Activated CD8-positive, alpha-beta memory T cell treated with anti-CD3 and anti-CD28 coated beads, Interleukin-2, amount 10 ng/mL, durations not matched to agents 7 days and 5 days (primary cell): ENCODE measurements at regions not wholly inside any gene's neighbourhood (a gene's known extent, or its start where the extent isn't known, plus 50 kb on each side); places are given as distances from the start of the nearest gene placed in this dataset.
"Not testable (repeated sequence)": the region's sequence is repeated elsewhere in the genome, so short reads cannot be mapped to it uniquely, and the experiment has no call there.

Experiments
- ATAC-seq: fragments of 150-1000 bp; cut with Tn5 transposase; one replicate; pipeline ENCODE4 v1.10.0; 2021; ENCODE audit warnings: moderate library complexity
- CTCF ChIA-PET: fragments of 350-600 bp; sonication (Branson Sonifier 250); formaldehyde crosslinking; loops from one replicate; lab custom pipeline; 2021; ENCODE audit warnings: antibody characterized with exemption; lab: Charles Lee
- DNase-seq: peaks from one replicate; pipeline ENCODE4 v3.0.0-alpha.2; 2020
- H3K27ac Mint-ChIP-seq: one replicate; pipeline ENCODE4 v1.8.0; 2021; ENCODE audit warnings: mild to moderate bottlenecking, mixed read lengths
- H3K27me3 Mint-ChIP-seq: one replicate; pipeline ENCODE4 v1.8.0; 2021; ENCODE audit warnings: mixed read lengths
- H3K36me3 Mint-ChIP-seq: one replicate; pipeline ENCODE4 v1.8.0; 2021; ENCODE audit warnings: mild to moderate bottlenecking, mixed read lengths
- H3K4me1 Mint-ChIP-seq: one replicate; pipeline ENCODE4 v1.8.0; 2021; ENCODE audit warnings: mixed read lengths
- H3K4me3 Mint-ChIP-seq: one replicate; pipeline ENCODE4 v1.8.0; 2021; ENCODE audit warnings: mild to moderate bottlenecking, moderate library complexity, mixed read lengths
- H3K9me3 Mint-ChIP-seq: one replicate; pipeline ENCODE4 v1.8.0; 2022; ENCODE audit warnings: low read depth, mixed read lengths

GRCh38 chr2:123512547-123512946, 512.5 kb upstream of the CNTNAP5 start:
- Mint-ChIP-seq H3K27me3 (no peaks in the 10 kb centered on the region), H3K36me3 (no peaks in the 10 kb centered on the region), H3K9me3 (peaks cover 4% of the 10 kb centered on the region), H3K4me1 (no peaks in the 10 kb centered on the region), H3K27ac (no peak overlapping the region), H3K4me3 (no peak overlapping the region)
- DNase-seq, result no peak
- ATAC-seq, result no peak
- CTCF ChIA-PET, result no interaction called here

DNA sequence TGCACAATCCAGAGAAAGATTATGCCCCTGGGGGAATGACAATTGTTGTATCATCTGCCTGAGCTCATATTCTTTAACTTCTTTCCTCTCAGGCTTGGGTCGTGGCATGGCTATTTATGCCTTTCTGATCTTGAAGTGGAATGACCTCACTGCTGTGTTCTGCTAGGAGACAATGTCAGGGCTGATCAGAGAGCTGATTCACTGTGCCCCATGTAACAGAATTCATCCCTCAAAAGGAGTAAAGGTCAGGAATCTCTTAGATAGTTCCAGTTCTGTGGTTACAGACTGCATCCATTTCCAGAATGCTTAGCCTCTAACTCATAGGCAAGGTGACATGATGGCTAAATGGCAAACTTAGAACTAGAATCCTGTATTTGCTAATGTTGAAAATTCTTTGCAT, 511.7 kb upstream of the CNTNAP5 start:
- DNase-seq (no peak), ATAC-seq (no peak)
- H3K36me3 Mint-ChIP-seq, result no peaks in the 10 kb centered on the region
- H3K27me3 Mint-ChIP-seq, result no peaks in the 10 kb centered on the region
- H3K9me3 Mint-ChIP-seq, result peaks cover 4% of the 10 kb centered on the region
- H3K4me3 Mint-ChIP-seq, result no peak overlapping the region
- H3K27ac Mint-ChIP-seq, result no peak overlapping the region
- H3K4me1 Mint-ChIP-seq, result no peaks in the 10 kb centered on the region
- CTCF ChIA-PET, result no interaction called here

DNA sequence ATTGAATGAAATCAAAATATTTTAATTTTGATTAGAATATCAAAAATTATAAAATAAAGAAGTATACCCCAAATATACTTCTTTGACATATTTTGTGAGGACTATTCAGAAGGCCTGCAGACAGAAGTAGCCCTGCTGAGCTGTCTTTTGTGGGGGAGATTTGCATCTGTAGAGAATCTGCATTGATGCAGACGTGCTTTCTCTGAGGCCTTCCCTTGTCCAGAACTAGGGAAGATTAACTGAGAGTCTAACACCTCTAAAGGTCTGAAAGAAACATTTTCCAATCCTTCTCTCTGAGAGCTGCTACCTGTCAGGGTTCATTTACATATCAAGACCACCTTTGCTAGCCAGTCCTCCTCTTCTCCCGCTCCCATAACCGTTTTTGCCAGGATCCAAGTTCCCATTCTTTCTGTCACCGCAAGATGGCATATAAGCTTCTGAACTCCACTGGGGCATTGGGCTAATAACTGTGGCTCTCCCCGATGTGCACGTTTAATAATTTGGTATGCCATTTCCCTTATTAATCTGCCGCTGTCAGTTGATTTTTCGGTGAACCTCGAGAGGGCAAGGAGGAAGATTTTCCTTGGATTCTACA, 510.4 kb upstream of the CNTNAP5 start:
- no peak overlapping the region for H3K27ac Mint-ChIP-seq
- H3K4me3 Mint-ChIP-seq, result no peak overlapping the region
- no peak for ATAC-seq
- no peaks in the 10 kb centered on the region for H3K36me3 Mint-ChIP-seq
- H3K4me1 Mint-ChIP-seq, result no peaks in the 10 kb centered on the region
- CTCF ChIA-PET, result no interaction called here
- no peak for DNase-seq
- H3K9me3 Mint-ChIP-seq, result peaks cover 4% of the 10 kb centered on the region
- no peaks in the 10 kb centered on the region for H3K27me3 Mint-ChIP-seq

GRCh38 chr2:123518367-123518766, 506.7 kb upstream of the CNTNAP5 start:
- Mint-ChIP-seq H3K36me3 (no peaks in the 10 kb centered on the region), H3K9me3 (peaks cover 7% of the 10 kb centered on the region), H3K4me3 (no peak overlapping the region), H3K27me3 (no peaks in the 10 kb centered on the region), H3K4me1 (no peaks in the 10 kb centered on the region), H3K27ac (no peak overlapping the region)
- no peak for ATAC-seq
- CTCF ChIA-PET, result no interaction called here
- DNase-seq, result no peak

GRCh38 chr2:123521854-123522253, 503.2 kb upstream of the CNTNAP5 start:
- CTCF ChIA-PET, result no interaction called here
- Mint-ChIP-seq H3K9me3 (peaks cover 5% of the 10 kb centered on the region), H3K4me1 (no peaks in the 10 kb centered on the region), H3K36me3 (no peaks in the 10 kb centered on the region), H3K27ac (no peak overlapping the region), H3K27me3 (no peaks in the 10 kb centered on the region), H3K4me3 (no peak overlapping the region)
- no peak for DNase-seq
- no peak for ATAC-seq

GRCh38 chr2:123522498-123522897, 502.6 kb upstream of the CNTNAP5 start:
- H3K9me3 Mint-ChIP-seq, CTCF ChIA-PET, DNase-seq, H3K4me3 Mint-ChIP-seq, ATAC-seq, H3K4me1 Mint-ChIP-seq, H3K27ac Mint-ChIP-seq, H3K36me3 Mint-ChIP-seq, H3K27me3 Mint-ChIP-seq: not testable (repeated sequence)

- Mint-ChIP-seq H3K9me3 (peaks cover 11% of the 10 kb centered on the region), H3K27ac (no peak overlapping the region), H3K36me3 (no peaks in the 10 kb centered on the region), H3K4me1 (no peaks in the 10 kb centered on the region), H3K4me3 (no peak overlapping the region), H3K27me3 (no peaks in the 10 kb centered on the region)
- ATAC-seq, result no peak
- DNase-seq, result no peak
- CTCF ChIA-PET, result no interaction called here
Observed at GRCh38 chr2:123528996-123529707, 495.9 kb upstream of the CNTNAP5 start.

GRCh38 chr2:123530004-123530403, 495.1 kb upstream of the CNTNAP5 start:
- CTCF ChIA-PET, result no interaction called here
- no peak overlapping the region for H3K27ac Mint-ChIP-seq
- no peaks in the 10 kb centered on the region for H3K4me1 Mint-ChIP-seq
- no peaks in the 10 kb centered on the region for H3K36me3 Mint-ChIP-seq
- ATAC-seq (no peak), DNase-seq (no peak)
- H3K4me3 Mint-ChIP-seq, result no peak overlapping the region
- no peaks in the 10 kb centered on the region for H3K27me3 Mint-ChIP-seq
- H3K9me3 Mint-ChIP-seq, result peaks cover 11% of the 10 kb centered on the region

DNA sequence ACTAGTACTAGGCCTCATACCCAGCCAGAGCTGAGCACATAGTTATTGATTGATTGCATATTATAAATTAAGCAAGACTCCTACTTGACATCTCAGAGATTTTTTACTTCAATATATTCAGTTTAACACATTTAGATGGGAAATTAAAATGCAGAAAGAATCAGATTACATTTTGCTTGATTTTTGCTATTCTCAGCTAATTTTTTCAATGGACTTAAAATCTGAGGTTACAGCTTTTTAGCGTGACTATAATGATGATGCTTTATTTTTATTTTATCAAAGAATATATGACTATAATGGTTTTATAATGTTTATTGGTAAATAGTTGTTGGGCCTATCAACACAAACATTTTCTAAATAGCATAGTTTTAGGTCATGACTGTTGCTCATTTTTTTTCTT, 493.0 kb upstream of the CNTNAP5 start:
- ATAC-seq, result no peak
- no peaks in the 10 kb centered on the region for H3K4me1 Mint-ChIP-seq
- H3K27ac Mint-ChIP-seq, result no peak overlapping the region
- CTCF ChIA-PET, result no interaction called here
- no peaks in the 10 kb centered on the region for H3K27me3 Mint-ChIP-seq
- DNase-seq, result no peak
- H3K4me3 Mint-ChIP-seq, result no peak overlapping the region
- H3K9me3 Mint-ChIP-seq, result peaks cover 13% of the 10 kb centered on the region
- H3K36me3 Mint-ChIP-seq, result no peaks in the 10 kb centered on the region

GRCh38 chr2:123532994-123533393, 492.1 kb upstream of the CNTNAP5 start:
- CTCF ChIA-PET, result no interaction called here
- Mint-ChIP-seq H3K36me3 (no peaks in the 10 kb centered on the region), H3K9me3 (peaks cover 17% of the 10 kb centered on the region), H3K27ac (no peak overlapping the region), H3K27me3 (no peaks in the 10 kb centered on the region), H3K4me3 (no peak overlapping the region), H3K4me1 (no peaks in the 10 kb centered on the region)
- DNase-seq, result no peak
- ATAC-seq, result no peak

DNA sequence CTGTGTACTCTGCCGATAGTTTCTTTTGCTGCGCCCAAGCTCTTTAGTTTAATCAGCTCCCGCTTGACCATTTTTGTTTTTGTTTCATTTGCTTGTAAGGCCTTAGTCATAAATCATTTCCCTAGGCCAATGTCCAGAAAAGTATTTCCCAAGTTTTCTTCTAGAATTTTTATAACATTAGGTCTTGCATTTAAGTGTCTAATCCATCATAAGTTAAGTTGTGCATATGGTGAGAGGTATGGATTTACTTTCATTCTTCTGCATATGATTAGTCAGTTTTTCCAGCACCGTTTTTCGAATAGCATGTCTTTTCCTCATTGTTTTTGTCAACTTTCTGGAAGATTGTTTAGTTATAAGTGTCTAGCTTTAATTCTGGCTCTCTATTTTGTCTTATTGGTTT, 484.8 kb upstream of the CNTNAP5 start:
- H3K27me3 Mint-ChIP-seq, result no peaks in the 10 kb centered on the region

DNA sequence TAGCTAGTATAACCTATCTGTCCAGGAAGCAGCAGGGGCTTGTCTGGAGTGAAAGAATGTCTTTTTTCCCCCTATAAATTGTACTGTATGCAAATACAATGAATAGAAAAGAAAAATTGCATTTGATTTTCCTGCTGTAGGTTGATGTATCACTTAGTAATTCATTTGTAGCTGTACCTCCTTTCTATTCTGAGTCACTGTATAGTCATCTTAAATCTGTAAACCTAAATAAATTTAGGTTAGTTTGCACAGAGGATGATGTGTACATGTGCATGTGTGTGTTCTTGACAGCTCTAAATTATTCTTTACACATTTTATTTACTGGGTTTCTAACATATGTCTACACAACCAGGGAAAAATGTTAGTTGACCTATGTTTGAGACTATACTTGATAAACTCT, 478.7 kb upstream of the CNTNAP5 start:
- H3K9me3 Mint-ChIP-seq, result peaks cover 5% of the 10 kb centered on the region
- ATAC-seq, result no peak
- no peaks in the 10 kb centered on the region for H3K36me3 Mint-ChIP-seq
- DNase-seq, result no peak
- CTCF ChIA-PET, result no interaction called here
- no peak overlapping the region for H3K27ac Mint-ChIP-seq
- no peaks in the 10 kb centered on the region for H3K4me1 Mint-ChIP-seq
- H3K4me3 Mint-ChIP-seq, result no peak overlapping the region
- H3K27me3 Mint-ChIP-seq, result no peaks in the 10 kb centered on the region

More for the DNA sequence above, 484.8 kb upstream of the CNTNAP5 start:
- Mint-ChIP-seq H3K9me3 (peaks cover 13% of the 10 kb centered on the region), H3K36me3 (no peaks in the 10 kb centered on the region), H3K4me3 (no peak overlapping the region), H3K27ac (no peak overlapping the region), H3K4me1 (no peaks in the 10 kb centered on the region)
- CTCF ChIA-PET, result no interaction called here
- DNase-seq, result no peak
- no peak for ATAC-seq

- H3K36me3 Mint-ChIP-seq, result no peaks in the 10 kb centered on the region
- no peaks in the 10 kb centered on the region for H3K4me1 Mint-ChIP-seq
- CTCF ChIA-PET, result no interaction called here
Observed at GRCh38 chr2:123563515-123563914, 461.6 kb upstream of the CNTNAP5 start.

GRCh38 chr2:123566291-123566946, 458.7 kb upstream of the CNTNAP5 start:
- no peak overlapping the region for H3K27ac Mint-ChIP-seq
- H3K4me1 Mint-ChIP-seq, result no peaks in the 10 kb centered on the region
- ATAC-seq (no peak), DNase-seq (no peak)
- peaks cover 4% of the 10 kb centered on the region for H3K9me3 Mint-ChIP-seq
- no peaks in the 10 kb centered on the region for H3K36me3 Mint-ChIP-seq
- no peak overlapping the region for H3K4me3 Mint-ChIP-seq
- CTCF ChIA-PET, result no interaction called here
- no peaks in the 10 kb centered on the region for H3K27me3 Mint-ChIP-seq

More at GRCh38 chr2:123563515-123563914, 461.6 kb upstream of the CNTNAP5 start:
- Mint-ChIP-seq H3K27ac (no peak overlapping the region), H3K27me3 (no peaks in the 10 kb centered on the region), H3K4me3 (no peak overlapping the region), H3K9me3 (no peaks in the 10 kb centered on the region)
- no peak for ATAC-seq
- DNase-seq, result no peak
